ENCODE measurements at regions not wholly inside any gene's neighbourhood (a gene's known extent, or its start where the extent isn't known, plus 50 kb on each side); places are given as distances from the start of the nearest gene placed in this dataset.

- no peak for DNase-seq
These were observed 576.5 kb downstream of the CSNK1G3 start for GRCh38 chr5:124088289-124089032.

GRCh38 chr5:124087752-124088151 is 575.8 kb downstream of the CSNK1G3 start:
- no peak for DNase-seq

DNA sequence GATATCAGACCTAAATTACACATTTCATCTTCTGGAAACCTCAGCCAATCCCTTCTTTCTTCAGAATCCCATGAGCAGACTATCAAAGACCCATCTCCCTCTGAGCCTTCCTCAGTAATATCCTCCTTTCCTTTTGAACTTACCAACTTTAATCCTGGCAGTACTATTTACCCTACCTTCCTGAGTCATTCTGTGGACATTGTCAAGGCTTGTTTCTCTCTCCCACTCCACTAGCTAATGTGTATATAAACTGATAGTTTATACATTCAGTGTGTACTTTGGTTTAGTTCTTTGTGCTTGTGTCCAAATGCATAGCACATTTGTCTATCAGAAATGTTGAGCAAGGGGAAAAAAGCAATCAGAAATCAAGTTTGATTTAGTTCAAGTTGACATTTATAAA is 568.3 kb downstream of the CSNK1G3 start:
- DNase-seq = no peak

DNA sequence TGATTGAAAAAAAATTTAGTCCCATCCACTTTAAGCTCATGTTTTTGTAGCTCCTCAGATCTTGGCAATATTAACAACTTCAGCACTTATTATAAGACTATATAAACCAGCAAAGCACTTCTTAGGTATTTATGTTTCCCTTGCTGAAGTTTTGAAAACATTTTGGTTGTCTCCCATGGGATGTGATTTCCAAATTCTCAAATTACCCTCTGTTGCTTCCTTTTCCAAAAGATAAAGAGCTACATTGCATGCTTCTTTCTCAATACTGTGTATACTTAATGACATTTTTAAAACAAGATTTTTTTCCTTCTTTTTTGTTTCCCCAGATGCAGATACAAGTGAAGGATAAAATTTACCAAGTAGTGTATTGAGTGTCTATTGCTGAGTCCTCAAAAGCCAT is 567.1 kb downstream of the CSNK1G3 start:
- DNase-seq = no peak

- no peak for DNase-seq
These were observed 562.5 kb downstream of the CSNK1G3 start for GRCh38 chr5:124074500-124074899.

GRCh38 chr5:124072570-124072969 is 560.6 kb downstream of the CSNK1G3 start:
- DNase-seq = no peak

- no peak for DNase-seq
These were observed 559.1 kb downstream of the CSNK1G3 start for GRCh38 chr5:124071039-124071438.

DNA sequence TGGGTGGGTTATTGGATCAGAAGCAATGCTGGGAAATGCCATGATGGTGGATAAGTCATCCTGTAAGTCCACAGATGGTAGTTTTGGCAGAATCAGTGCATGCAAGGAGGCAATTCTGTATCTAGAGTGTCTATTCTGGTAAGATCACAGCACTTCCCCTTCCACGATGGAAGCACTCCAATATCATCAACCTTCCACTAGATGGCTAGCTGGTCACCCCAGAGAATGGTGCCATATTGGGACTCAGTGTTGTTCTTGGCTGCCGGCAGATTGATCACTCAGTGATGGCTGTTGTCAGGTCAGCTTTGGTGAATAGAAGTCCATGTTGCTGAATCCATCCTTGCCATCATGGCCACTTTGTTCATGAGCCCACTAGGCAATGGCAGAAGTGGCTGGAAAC is 553.5 kb downstream of the CSNK1G3 start:
- DNase-seq = no peak

GRCh38 chr5:124064956-124065355 is 553.0 kb downstream of the CSNK1G3 start:
- no peak for DNase-seq

GRCh38 chr5:124061663-124062062 is 549.7 kb downstream of the CSNK1G3 start:
- no peak for DNase-seq

- no peak for DNase-seq
These were observed 549.1 kb downstream of the CSNK1G3 start for GRCh38 chr5:124061068-124061430.

- no peak for DNase-seq
These were observed 548.6 kb downstream of the CSNK1G3 start for GRCh38 chr5:124060413-124061067.

DNA sequence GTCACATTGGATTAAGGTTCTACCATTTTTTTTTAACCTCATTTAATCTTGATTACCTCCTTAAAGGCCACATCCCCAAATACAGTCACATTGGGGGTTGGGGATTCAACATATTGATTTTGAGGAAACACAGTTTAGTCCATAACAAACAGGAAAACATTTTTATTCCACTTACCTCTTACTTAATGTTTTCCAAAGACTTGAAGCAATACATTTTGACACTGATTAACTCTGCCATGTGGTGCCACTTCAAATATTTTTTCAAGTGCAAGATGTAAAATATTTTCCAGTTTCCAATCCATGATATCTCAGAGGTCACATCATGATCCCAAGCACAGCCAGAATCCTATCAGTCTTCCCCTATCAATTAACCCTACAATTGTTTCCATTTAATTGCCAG is 548.0 kb downstream of the CSNK1G3 start:
- DNase-seq = no peak

GRCh38 chr5:124059200-124059599 is 547.2 kb downstream of the CSNK1G3 start:
- DNase-seq = no peak

DNA sequence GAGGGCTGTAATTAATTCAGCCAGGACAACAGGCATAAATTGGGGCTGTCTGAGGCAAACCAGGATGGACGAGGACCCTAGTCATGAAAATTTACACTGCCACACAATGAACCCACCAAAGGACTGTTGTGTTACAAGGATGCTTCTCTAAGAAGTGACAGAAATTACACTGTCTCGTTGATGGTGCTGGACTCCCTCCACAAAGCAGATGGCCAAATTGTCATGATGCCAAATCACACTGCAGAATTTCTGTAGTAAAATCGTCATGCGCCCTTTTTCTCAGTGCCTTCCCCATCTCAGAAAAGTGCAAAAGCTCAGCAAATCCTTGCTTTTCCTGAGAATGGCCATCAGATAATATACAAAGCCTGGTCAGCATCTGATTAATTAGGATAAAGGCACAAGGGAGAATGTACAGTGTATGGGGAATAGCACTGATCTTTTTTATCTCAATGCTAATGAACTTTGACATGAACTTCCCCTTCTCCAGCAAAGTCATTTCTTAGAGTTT is 545.8 kb downstream of the CSNK1G3 start:
- DNase-seq = no peak

GRCh38 chr5:124056991-124057723 is 545.2 kb downstream of the CSNK1G3 start:
- DNase-seq = peak; percentile 85

DNA sequence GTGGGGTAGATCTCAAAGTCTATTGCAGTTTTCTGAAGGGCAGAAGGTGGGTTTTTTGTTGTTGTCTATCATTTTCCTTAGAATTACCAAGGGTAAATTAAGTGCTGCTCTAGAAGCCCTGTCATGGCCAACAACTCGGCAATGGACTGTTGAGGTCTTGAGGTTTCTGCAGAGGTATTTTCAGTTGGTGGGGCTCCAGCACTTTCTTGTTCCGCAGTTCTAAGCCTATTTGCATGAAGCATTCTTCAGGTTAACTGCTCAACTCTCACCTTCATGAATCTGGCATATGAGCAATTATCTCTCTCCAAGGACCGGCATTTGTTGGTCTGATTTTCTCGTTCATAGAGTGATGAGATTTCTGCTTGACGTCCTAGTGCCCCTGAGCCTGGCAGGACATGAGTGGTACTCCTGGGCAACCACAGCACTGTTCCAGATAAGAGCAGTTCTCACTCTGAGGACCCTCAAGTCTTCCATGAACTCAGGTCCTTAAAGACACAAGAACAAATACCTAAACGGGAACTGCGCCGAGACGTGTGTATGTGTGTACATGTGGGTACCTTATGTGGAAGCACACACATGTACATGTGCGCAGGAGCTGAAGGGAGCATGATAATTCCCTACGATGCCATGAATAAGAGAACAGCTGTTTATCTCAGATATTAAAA is 544.5 kb downstream of the CSNK1G3 start:
- no peak for DNase-seq

DNA sequence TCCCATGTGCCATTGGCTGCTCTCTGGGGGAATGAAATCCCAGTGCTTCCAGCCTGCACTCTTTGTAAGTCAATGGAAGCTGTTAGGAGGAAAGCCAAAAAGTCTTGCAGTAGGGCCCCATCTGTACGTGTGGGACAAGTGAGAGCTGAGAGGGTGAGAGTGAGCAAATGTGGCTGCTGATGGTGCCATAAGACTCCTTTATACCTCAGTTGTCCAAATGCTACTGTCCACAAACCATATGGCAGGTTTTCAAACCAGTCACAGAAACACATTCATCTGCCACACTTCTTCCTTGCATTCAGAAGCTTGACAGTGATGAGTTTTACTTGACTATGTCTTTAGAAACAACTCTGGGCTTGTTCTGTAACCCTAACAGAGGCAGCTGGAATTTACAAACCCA is 543.8 kb downstream of the CSNK1G3 start:
- DNase-seq = no peak

DNA sequence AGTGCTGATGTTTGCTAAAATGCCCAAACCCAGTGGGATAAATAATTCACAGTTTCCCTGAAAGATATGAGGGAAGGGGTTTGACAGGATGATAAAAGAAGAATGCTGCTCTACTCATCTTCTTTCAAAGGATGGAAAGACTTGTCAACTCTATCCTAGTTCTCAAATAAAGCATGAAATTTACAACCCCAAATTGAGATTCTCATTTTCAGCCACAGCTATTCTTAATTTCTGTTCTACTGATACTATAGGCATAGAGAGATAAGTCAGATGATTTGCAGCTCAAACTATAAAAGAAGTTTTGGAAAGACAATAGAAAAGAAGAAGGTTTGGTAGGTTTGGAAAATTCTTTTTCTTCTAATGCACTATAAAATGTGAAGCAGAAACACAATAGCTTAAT is 542.6 kb downstream of the CSNK1G3 start:
- DNase-seq = no peak

GRCh38 chr5:124053340-124053739 is 541.4 kb downstream of the CSNK1G3 start:
- no peak for DNase-seq

DNA sequence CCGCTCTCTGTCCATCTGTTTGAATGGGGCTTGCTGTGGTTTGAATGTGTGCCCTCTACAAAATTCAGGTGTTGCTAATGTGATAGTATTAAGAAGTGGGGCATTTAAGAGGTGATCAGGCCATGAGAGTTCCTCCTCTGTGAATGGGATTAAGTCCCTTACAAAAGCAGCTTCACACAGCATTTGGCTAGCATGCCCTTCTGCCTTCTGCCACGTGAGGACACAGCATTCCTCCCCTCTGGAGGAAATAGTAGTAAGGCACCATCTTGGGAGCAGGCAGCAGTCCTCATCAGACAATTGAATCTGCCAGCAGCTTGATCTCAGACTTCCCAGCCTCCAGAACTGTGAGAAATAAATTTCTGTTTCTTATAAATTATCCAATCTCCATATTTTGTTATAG is 540.2 kb downstream of the CSNK1G3 start:
- DNase-seq = no peak

DNA sequence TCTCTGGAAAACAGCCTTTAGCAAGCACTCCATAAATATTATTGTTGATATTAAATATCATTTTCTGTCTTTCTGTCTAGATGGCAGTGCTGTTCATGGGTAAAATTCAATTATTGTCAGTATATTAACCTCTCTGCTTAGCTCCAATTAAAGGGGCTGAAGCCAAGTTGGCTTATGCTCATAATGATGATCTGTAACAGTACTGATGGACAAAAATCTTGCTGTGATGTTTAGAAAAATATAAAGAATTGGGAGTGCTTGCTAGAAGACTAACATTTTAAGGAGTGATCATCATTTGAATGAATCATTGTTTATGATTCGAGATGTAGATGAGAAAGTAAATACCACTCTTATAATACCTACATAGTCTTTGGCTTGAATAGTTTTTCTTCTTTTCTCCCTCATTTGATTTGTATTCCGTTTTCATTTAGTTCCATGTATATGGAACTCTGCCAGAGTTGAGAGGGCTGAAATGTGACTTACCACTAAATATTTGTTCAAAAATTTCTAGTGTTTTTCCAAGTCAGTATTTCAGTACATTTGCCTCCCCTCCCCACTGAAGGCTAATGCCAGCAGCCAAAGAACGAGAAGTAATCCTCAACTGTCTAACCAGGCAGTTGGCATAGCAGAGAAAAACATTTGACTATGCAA is 538.3 kb downstream of the CSNK1G3 start:
- DNase-seq = no peak

GRCh38 chr5:124045412-124045811 is 533.4 kb downstream of the CSNK1G3 start:
- no peak for DNase-seq

Data from SIG-M5 (cell line).